ENCODE measurements at regions not wholly inside any gene's neighbourhood (a gene's known extent, or its start where the extent isn't known, plus 50 kb on each side); places are given as distances from the start of the nearest gene placed in this dataset.

DNA sequence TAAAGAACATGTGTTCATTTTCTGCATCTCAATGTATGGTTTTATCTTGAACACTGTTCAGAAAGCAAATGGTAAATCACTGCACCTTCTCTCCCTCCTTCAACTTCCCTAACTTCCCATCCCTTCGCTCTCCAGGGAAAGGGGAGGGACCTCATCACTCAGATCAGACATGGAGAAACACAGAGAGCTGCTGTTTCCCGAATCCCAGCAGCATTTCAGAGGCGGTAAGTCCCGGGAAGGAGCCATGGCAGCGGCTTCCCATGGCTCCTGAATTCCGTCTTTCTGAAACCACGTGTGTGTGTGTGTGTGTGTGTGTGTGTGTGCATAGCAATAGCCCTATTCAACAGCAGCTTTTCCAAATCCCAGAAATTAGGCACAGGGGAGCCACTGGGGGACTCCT is 125.4 kb upstream of the TMCC3 start:
- CTCF ChIA-PET = no interaction called here
- ATAC-seq = no peak
- no peaks in the 10 kb centered on the region for H3K4me1 Mint-ChIP-seq
- H3K9me3 Mint-ChIP-seq (ENCODE audit: low read depth) = no peaks in the 10 kb centered on the region
- peaks cover 14% of the 10 kb centered on the region for H3K27me3 Mint-ChIP-seq
- no peaks in the 10 kb centered on the region for H3K36me3 Mint-ChIP-seq (ENCODE audit: low read depth)
- POLR2A ChIA-PET = no interaction called here
- H3K27ac Mint-ChIP-seq = no peak overlapping the region
- intact Hi-C loops (cut with DNase I, micrococcal nuclease) = no loop called here
- no peak for DNase-seq
- no peak overlapping the region for H3K4me3 Mint-ChIP-seq

DNA sequence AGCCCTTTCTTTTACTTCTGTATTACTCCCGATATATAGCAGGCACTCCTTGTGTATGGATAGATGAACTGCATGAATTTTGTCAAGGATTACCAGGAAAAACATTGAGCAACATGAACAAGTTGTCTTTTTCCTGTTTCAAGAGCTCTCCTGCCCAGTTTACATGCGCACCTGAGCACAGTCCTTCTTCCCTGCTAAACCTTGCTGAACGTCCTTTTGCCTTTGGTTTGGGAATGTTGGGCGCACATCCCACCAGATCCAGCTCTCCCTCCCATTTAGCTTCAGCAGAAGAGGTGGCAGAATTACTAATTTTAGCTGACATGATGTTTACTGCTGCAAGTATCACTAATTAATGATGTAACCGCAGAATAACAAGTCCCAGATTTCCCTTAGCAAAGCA is 121.4 kb upstream of the TMCC3 start:
- no peaks in the 10 kb centered on the region for H3K9me3 Mint-ChIP-seq (ENCODE audit: low read depth)
- H3K4me1 Mint-ChIP-seq = no peaks in the 10 kb centered on the region
- no peak overlapping the region for H3K27ac Mint-ChIP-seq
- ChIA-PET CTCF (interaction anchor here (1.4 kb wide), 1 partner anchor 637 kb away, joined by 3 read pairs; no protein-coding TSS in a partner anchor), POLR2A (no interaction called here)
- no peaks in the 10 kb centered on the region for H3K36me3 Mint-ChIP-seq (ENCODE audit: low read depth)
- intact Hi-C loops (cut with DNase I, micrococcal nuclease) = no loop called here
- peaks cover 11% of the 10 kb centered on the region for H3K27me3 Mint-ChIP-seq
- no peak overlapping the region for H3K4me3 Mint-ChIP-seq
- DNase-seq (no peak), ATAC-seq (no peak)

DNA sequence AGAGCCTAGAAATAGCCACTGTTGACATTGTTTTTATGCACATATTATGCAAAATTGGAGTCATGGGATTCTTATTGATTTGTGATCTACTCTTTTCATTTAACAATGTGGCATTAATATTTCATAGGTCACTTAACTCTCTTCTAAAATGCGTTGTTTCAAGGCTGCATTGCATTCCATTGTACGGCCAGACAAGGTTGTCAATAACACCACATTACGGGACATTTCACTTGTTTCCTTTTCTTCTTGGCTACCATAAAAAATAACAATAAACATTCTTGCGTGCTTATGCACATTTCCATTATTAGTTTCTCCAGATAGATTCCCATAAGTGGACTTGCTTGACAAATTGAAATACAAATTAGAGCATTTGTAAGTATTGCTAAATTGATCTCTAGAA is 120.8 kb upstream of the TMCC3 start:
- no peak overlapping the region for H3K4me3 Mint-ChIP-seq
- no peak overlapping the region for H3K27ac Mint-ChIP-seq
- H3K4me1 Mint-ChIP-seq = no peaks in the 10 kb centered on the region
- CTCF ChIA-PET = interaction anchor here (0.8 kb wide), 1 partner anchor 12 kb away, joined by 3 read pairs; no protein-coding TSS in a partner anchor
- ATAC-seq (no peak), DNase-seq (no peak)
- POLR2A ChIA-PET = no interaction called here
- no peaks in the 10 kb centered on the region for H3K36me3 Mint-ChIP-seq (ENCODE audit: low read depth)
- H3K27me3 Mint-ChIP-seq = peaks cover 8% of the 10 kb centered on the region
- intact Hi-C loops (cut with DNase I, micrococcal nuclease) = no loop called here
- no peaks in the 10 kb centered on the region for H3K9me3 Mint-ChIP-seq (ENCODE audit: low read depth)

DNA sequence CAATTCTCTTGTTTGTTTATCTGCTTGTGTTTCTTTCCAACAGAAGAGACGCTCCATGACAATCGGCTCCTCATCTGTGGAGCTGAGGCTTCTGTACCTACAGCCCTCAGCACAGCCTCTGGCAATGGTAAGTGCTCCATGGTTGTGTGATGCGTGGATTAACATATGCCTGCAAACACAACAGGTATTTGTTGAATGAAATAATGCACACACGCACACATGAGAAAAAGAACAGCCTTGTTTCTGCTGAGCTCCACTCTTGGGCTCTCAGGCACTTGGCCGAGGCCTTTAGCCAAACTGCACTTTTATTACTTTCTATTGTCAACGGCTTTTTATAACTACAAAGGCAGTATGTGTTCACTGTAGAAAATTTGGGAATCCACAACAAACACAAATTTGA is 120.4 kb upstream of the TMCC3 start:
- POLR2A ChIA-PET = no interaction called here
- ATAC-seq = no peak
- CTCF ChIA-PET = interaction anchor here (0.8 kb wide), 1 partner anchor 13 kb away, joined by 3 read pairs; no protein-coding TSS in a partner anchor
- no peak overlapping the region for H3K27ac Mint-ChIP-seq
- peaks cover 8% of the 10 kb centered on the region for H3K27me3 Mint-ChIP-seq
- H3K4me3 Mint-ChIP-seq = no peak overlapping the region
- DNase-seq = no peak
- intact Hi-C loops (cut with DNase I, micrococcal nuclease) = no loop called here
- H3K9me3 Mint-ChIP-seq (ENCODE audit: low read depth) = no peaks in the 10 kb centered on the region
- no peaks in the 10 kb centered on the region for H3K36me3 Mint-ChIP-seq (ENCODE audit: low read depth)
- H3K4me1 Mint-ChIP-seq = no peaks in the 10 kb centered on the region

DNA sequence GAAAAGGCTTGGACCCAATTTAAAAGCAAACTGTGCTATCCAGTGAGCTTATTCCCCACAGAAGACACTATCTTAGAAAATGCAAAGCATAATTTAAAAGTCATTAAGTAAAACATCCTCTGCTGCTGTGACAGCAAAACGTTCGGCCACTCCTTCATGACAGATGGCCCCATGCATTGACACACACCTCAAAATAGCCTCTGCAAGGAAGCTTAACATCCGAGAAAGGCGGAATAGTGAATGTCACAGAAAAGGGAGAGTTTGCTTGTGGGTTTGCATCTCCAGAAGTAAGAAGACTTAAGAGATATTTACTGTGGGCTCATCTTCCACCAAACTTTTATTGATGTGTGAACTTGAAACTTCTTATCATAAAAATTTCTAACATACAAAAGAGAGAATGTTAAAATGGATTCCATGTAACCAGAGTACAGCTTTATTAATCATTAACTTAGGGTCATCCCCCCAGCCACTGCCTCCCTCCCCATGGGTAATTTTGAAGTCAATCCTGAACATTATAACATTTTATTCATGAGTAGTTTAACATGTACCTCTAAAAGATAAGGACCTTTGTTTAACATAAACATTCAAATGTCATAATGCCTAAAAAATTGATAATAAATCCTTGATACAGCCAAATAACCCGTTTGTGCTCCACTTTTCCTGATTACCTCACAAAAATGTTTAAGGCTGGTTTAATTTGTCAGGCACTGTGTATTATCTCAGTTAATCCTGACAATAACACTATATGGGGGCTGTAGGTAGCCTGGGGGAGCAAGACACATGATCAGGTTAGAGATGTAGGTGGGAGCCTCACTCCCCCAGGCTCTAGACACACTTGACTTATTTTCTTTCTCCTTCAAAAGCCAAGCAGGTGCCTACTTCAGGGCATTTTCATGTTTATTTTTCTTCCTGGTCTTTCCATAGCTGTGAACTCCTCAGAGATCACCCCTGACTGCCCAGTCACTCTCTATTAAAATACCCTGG is 119.7 kb upstream of the TMCC3 start:
- no peak overlapping the region for H3K4me3 Mint-ChIP-seq
- CTCF ChIA-PET = interaction anchor here (0.8 to 1.1 kb wide), 3 partner anchors 13 to 38 kb away, joined by 3 read pairs; no protein-coding TSS in a partner anchor
- H3K36me3 Mint-ChIP-seq (ENCODE audit: low read depth) = no peaks in the 10 kb centered on the region
- H3K9me3 Mint-ChIP-seq (ENCODE audit: low read depth) = no peaks in the 10 kb centered on the region
- intact Hi-C loops (cut with DNase I, micrococcal nuclease) = no loop called here
- H3K27me3 Mint-ChIP-seq = peaks cover 6% of the 10 kb centered on the region
- ATAC-seq (no peak), DNase-seq (no peak)
- POLR2A ChIA-PET = no interaction called here
- H3K27ac Mint-ChIP-seq = no peak overlapping the region
- no peaks in the 10 kb centered on the region for H3K4me1 Mint-ChIP-seq

DNA sequence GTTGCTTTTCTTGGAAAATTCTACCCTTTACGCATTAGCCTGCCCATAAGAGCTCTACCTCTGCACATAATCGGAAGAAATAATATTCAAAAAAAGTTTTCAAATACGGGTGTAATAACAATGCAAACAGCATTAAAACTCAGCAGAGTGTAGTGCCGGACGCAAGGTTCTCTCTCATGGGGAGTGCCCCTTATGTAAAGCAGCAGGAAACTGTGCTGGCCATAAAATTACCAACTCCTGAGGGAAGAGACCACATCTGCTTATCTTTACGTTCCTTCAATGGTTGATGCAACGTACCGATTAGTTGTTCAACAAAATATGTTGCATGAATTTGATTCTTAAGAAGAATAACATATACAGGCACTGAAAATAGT is 118.7 kb upstream of the TMCC3 start:
- Mint-ChIP-seq H3K4me1 (no peaks in the 10 kb centered on the region), H3K27me3 (peaks cover 6% of the 10 kb centered on the region), H3K9me3 (ENCODE audit: low read depth) (no peaks in the 10 kb centered on the region), H3K4me3 (no peak overlapping the region), H3K36me3 (ENCODE audit: low read depth) (no peaks in the 10 kb centered on the region), H3K27ac (no peak overlapping the region)
- intact Hi-C loops (cut with DNase I, micrococcal nuclease) = no loop called here
- ChIA-PET POLR2A (no interaction called here), CTCF (interaction anchor here (1.1 kb wide), 1 partner anchor 23 kb away, joined by 3 read pairs; no protein-coding TSS in a partner anchor)
- DNase-seq (no peak), ATAC-seq (peak; percentile 33)

DNA sequence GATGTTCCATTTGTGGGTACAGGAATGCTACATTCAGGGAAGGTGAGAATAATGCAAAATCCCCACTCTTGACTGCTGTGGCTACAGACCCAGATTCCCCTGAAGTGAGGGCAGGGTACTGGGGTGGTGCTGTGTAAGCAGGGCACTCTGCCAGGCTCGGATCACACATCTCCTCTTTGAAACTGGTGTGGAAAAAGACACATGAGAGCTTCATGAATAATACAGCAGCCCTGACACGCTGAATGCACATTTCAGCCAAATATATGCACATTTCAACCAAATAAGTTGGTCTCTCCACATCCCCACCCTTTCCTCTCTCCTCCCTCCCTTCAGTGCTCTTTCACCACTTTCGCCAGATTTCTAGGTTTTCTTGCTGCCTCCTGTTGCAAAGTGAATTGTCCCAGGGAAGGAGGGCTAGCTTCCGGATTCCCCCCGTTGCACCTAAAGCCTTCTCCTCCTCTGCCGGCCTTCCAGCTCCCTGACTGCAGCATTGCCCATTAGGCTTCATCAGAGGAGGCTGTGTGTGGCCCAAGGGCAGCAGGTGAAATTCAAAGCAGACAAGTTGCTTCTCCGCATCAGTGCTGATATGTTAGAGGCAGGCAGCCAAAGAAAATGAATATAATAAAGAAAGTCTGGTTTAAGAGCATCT is 118.2 kb upstream of the TMCC3 start:
- Mint-ChIP-seq H3K4me3 (no peak overlapping the region), H3K9me3 (ENCODE audit: low read depth) (no peaks in the 10 kb centered on the region), H3K4me1 (no peaks in the 10 kb centered on the region), H3K27ac (no peak overlapping the region), H3K36me3 (ENCODE audit: low read depth) (no peaks in the 10 kb centered on the region), H3K27me3 (peaks cover 6% of the 10 kb centered on the region)
- POLR2A ChIA-PET = no interaction called here
- DNase-seq (no peak), ATAC-seq (no peak)
- CTCF ChIA-PET = no interaction called here
- intact Hi-C loops (cut with DNase I, micrococcal nuclease) = no loop called here

DNA sequence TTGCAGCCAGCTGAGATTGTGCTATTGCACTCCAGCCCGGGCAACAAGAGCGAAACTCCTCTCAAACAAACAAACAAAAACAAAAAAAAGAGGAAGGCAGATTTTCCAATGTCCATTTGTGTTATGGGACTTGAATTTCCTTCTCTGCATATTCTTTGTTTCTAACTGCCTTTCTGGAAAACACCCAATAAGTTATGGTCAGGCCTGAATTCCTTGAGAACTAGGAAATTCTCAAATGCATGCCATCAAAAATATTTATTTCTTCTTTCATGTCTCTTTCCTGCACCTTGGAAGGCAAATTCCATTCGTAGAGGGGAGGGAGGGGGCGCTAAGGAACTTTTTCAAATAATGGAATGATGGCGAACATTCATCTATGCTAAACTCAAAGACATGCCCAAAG is 117.6 kb upstream of the TMCC3 start:
- no peak overlapping the region for H3K27ac Mint-ChIP-seq
- H3K36me3 Mint-ChIP-seq (ENCODE audit: low read depth) = no peaks in the 10 kb centered on the region
- H3K9me3 Mint-ChIP-seq (ENCODE audit: low read depth) = no peaks in the 10 kb centered on the region
- H3K27me3 Mint-ChIP-seq = peaks cover 6% of the 10 kb centered on the region
- H3K4me3 Mint-ChIP-seq = no peak overlapping the region
- ChIA-PET CTCF (no interaction called here), POLR2A (no interaction called here)
- ATAC-seq (no peak), DNase-seq (no peak)
- H3K4me1 Mint-ChIP-seq = peaks cover 2% of the 10 kb centered on the region
- intact Hi-C loops (cut with DNase I, micrococcal nuclease) = no loop called here

DNA sequence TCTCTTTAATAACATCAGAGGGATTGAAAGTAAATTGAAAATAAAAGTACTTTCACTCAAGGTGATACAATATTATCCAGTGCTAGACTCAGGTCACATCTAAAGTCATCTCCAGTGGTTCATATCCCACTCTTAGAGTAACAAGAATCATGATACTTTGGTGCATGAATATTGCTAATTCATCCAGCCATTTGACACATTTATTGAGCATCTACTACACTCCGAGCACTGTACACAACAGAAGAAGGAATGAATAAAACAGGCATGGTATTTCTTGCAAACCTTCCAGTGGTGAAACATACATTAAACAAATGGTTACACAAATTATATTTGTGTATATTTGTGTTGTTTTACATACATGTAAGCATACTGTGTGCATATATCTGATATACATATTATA is 116.0 kb upstream of the TMCC3 start:
- peaks cover 6% of the 10 kb centered on the region for H3K27me3 Mint-ChIP-seq
- H3K9me3 Mint-ChIP-seq (ENCODE audit: low read depth) = no peaks in the 10 kb centered on the region
- H3K4me1 Mint-ChIP-seq = peaks cover 5% of the 10 kb centered on the region
- DNase-seq (no peak), ATAC-seq (no peak)
- CTCF ChIA-PET = no interaction called here
- POLR2A ChIA-PET = no interaction called here
- intact Hi-C loops (cut with DNase I, micrococcal nuclease) = no loop called here
- H3K4me3 Mint-ChIP-seq = no peak overlapping the region
- no peaks in the 10 kb centered on the region for H3K36me3 Mint-ChIP-seq (ENCODE audit: low read depth)
- H3K27ac Mint-ChIP-seq = no peak overlapping the region

DNA sequence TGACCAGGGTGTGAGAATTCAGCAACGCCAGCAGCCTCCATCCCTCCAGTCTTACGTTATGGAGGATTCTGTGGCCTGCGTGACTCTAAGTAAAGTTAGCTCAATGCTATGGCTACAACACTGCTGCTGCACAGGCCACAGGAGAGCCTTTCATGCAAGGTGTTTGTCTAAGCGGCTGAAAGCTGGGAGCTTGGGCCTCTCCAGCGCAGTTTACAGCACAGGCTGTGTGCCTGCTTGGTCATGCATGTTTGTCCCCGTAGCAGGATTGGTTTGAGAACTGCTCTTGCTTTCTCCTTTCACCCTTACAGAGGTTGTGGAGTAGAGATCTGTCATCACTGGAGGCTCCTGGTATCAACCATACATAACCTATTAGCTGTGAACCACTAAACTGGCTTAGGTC is 113.1 kb upstream of the TMCC3 start:
- Mint-ChIP-seq H3K9me3 (ENCODE audit: low read depth) (no peaks in the 10 kb centered on the region), H3K4me1 (peaks cover 5% of the 10 kb centered on the region), H3K27me3 (no peaks in the 10 kb centered on the region), H3K36me3 (ENCODE audit: low read depth) (no peaks in the 10 kb centered on the region), H3K4me3 (no peak overlapping the region), H3K27ac (no peak overlapping the region)
- intact Hi-C loops (cut with DNase I, micrococcal nuclease) = loop anchor here (5.0 kb wide), 3 partner anchors 114 to 616 kb away; partner anchors contain the start of gene PLXNC1 (in 1 of the 2)
- ChIA-PET CTCF (interaction anchor here (0.6 to 1.9 kb wide), 3 partner anchors 11 to 630 kb away, joined by 3 to 5 read pairs (median 4); no protein-coding TSS in a partner anchor), POLR2A (no interaction called here)
- DNase-seq (no peak), ATAC-seq (no peak)

DNA sequence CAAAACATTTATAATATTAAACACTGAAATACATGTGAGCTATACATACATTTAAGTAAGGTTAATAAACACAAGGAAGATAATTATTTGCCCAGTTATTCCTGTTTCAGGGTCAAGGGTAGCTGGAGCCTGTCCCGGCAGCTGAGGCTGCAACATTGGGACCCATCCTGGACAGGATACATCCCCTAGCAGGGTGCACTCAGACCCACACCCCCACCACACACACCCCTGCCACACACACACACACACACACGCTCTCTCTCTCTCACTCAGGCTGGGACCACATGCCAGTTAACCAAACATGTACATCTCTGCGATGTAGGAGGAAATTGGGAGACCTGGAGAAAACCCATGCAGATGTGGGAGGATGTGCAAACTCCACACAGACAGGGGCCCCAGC is 112.6 kb upstream of the TMCC3 start:
- H3K9me3 Mint-ChIP-seq (ENCODE audit: low read depth) = no peaks in the 10 kb centered on the region
- ChIA-PET POLR2A (no interaction called here), CTCF (interaction anchor here (1.0 to 1.9 kb wide), 3 partner anchors 11 to 555 kb away, joined by 3 to 5 read pairs (median 4); no protein-coding TSS in a partner anchor)
- peaks cover 5% of the 10 kb centered on the region for H3K4me1 Mint-ChIP-seq
- H3K36me3 Mint-ChIP-seq (ENCODE audit: low read depth) = no peaks in the 10 kb centered on the region
- ATAC-seq = no peak
- H3K27ac Mint-ChIP-seq = peak overlapping the region; percentile 45
- no peak for DNase-seq
- no peak overlapping the region for H3K4me3 Mint-ChIP-seq
- no peaks in the 10 kb centered on the region for H3K27me3 Mint-ChIP-seq
- intact Hi-C loops (cut with DNase I, micrococcal nuclease) = loop anchor here (5.0 kb wide), 3 partner anchors 114 to 616 kb away; partner anchors contain the start of gene PLXNC1 (in 1 of the 2)
